ENCODE measurements at regions not wholly inside any gene's neighbourhood (a gene's known extent, or its start where the extent isn't known, plus 50 kb on each side); places are given as distances from the start of the nearest gene placed in this dataset.

DNA sequence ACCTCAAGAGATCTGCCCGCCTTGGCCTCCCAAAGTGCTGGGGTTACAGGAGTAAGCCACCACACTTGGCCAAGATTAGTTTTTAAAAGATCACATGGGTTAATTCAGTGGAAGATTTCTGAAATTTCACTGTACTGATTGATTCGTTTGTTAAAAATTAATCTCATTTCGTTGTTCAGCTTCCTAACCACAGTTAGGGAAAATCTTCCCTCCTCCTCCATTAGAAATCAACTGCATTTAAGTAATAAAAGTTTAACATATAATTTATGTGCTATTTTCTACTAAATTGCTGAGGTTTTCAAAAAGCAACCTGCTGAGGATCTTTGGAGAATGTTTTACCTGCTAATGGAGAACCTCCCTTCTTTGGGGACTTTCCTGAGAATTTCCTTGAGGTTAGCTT, 522.4 kb downstream of the GATA3 start:
- no peak for DNase-seq

DNA sequence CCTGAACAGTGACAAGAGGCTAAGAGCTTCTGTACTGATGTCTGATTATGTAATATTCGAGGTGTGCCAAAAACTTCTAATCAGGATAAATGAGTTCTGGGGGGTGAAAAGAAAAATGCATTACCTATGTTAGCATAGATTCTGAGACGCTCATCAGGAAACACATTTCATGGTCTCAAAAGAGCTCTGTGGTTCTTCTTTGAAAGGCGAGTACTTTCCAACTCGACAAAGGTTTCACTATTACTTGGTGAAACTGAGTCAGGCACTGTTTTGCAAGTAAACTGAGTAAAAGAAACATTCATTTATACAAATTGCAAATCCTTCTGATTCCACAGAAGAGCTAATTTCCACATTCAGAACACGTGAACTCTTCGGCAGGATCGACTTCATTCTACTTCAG, 523.2 kb downstream of the GATA3 start:
- no peak for DNase-seq

DNA sequence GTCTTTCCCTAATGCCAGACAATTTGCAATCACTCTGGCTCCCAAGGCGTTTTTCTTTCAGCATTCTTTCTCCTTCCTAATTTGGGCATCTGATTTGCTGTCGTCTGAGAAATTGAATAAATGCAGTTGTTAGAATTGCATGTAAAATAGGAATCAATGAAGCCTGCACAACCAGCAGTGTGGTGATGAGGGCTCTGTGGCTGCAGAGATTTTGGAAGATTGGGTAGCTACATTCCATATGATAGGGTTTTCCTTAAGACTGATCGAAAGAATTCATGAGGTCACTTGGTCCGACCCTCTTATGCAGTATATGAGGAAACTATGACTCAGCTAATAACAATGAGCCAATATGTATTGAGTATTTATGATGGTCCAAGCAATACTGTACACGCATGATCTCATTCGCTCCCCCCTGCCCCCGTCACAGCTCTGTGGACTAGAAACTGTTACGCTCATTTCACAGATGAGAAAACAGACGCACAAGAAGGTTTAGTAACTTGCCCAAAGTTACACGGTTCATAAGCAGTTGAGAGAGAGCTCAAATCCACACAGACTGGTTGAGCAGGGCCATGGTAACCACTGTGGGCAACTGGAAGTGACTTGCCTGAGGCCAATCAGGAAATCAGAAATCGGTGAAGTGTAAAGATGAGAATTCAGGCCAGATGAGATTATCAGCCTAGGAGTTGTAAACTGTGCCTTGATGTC, 527.2 kb downstream of the GATA3 start:
- DNase-seq = no peak

DNA sequence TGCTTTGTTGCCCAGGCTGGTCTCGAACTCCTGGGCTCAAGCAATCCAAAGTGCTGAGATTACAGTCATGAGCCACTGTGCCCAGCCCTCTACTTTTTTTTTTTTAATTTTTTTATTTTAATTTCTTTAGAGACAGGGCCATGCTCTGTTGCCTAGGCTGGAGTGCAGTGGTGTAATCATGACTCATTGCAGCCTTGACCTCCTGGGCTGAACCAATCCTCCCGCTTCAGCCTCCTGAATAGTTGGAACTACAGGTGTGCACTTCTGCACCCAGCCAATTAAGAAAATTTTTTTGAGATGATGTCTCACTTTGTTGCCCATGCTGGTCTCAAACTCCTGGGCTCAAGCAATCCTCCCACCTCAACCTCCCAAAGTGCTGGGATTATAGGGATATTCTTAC, 528.6 kb downstream of the GATA3 start:
- DNase-seq = no peak

DNA sequence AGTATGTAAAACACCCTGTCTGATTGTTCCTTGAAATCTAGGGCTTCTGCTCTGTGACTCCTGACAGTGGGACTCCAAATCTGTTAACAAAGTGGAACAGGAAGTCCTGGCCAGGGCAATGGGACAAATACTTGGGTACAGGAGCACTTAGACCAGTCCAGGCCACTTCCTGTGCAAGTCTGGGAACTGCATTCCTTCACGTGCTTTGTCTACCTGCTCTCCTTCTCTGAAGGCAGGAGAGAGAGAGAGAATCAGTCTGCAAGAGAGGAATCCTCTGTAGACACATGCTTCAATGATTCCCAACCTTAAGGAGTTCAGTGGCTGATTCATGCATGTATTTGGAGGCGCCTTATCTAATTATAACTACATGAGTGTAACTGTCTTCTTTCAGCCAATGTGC, 530.2 kb downstream of the GATA3 start:
- DNase-seq = no peak

DNA sequence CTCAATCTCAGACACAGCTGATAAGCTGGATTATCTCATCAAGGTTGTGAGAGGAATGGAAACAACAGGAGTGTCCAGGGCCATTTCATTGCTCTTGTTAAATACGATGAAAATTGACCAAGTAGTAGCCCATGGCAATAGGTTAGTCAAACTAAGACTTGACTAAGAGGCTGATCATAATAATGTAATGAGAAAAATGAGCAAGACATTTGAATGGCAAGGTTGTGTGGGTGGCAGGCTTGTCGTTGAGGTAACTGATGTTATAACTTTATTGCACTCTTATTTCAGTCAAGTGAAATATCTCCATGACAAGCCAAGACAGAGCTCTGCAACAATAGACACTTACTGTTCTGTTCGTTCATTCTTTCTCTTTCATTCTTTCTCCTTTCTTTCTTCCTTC, 532.0 kb downstream of the GATA3 start:
- DNase-seq = no peak

DNA sequence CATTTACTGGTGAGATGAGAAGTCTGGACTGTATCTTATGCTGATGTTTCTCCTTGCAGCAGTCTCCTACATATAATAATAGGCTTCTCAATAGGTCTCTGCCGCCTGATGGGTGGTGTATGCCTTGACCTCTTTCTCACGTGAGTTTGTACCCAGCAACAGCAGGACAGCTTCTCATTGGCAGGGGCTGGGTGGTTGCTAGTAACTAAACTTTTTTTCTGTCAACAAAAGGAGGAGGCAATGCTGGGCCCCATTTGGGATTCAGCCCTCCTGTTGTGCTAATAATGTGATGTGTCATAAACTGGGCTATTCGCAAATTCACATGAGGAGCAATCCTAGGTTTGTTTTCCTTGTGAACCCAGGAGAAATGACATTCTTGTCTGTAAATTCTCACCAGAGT, 533.6 kb downstream of the GATA3 start:
- DNase-seq = no peak

DNA sequence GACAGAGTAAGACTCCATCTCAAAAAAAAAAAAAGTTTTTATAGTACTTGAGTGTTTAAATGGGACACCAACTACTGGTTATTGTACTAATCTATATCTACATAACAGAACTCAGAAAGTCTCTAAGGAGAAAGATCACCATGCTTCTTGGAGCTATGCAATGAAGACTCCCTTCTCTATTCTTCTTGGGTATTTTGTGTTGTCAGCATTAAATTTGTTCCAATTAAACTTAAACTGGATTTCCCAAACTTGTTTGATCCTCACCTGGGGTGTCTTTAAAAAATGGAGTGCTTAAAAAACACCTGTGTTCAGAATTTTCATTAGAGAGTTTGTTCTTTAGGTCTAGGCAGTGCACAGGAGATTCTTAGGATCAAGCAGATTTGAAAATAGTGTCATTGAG, 536.0 kb downstream of the GATA3 start:
- DNase-seq = no peak

DNA sequence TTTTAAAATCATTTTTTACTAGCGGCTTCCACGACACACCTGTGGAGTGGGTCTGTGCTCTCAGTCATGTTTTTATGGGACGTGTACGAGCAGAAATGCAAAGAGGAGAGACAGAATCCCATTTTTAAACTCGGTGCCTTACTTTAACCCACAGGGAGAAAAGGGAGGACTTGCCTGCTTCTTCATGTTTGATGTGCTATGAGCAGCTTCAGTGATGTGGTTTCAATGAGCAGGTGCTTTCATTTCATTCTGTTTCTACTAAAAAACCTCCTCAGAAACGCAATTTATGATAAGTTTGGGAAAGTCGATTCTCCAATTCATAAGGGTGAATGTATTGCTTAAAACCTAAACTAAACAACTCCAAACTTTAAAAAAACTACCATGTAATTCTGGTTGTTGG, 537.2 kb downstream of the GATA3 start:
- DNase-seq = no peak

DNA sequence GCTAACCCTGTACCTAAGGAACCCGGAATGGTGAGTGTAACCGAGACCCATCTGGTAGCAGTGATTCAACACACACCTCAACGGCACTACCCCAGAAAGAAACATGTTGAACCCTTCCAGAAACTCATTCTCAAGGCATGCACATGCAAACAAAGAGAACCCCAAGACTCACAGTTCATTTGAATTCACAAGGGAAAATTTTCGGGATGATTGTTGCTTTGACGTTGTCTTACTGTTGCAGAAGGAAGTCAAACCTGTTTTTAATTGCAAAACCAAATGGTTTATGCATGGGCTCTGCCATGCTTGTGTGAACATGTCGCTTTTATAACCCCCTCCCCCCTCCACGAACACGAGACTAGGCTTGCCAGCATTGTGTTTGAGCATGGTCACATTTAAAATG, 539.7 kb downstream of the GATA3 start:
- no peak for DNase-seq

DNA sequence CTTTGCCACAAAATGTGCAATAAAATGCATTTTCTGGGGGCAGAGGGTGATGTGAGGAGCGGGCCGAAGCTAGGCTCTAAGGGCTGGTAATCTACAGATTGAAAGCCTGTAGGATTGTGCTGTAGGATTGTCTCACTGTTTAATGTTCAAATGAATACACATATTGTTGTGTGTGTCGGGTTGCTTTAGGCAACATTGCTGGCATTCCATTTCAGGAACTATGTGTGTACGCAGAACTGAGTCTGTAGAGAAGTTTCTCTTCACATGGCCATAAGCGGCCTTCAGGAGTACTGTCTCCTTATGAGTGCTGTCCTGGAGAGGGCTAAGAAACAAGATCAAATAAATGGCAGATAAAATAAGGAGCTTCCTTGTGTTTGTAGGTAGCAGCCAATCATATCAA, 540.2 kb downstream of the GATA3 start:
- DNase-seq = no peak

DNA sequence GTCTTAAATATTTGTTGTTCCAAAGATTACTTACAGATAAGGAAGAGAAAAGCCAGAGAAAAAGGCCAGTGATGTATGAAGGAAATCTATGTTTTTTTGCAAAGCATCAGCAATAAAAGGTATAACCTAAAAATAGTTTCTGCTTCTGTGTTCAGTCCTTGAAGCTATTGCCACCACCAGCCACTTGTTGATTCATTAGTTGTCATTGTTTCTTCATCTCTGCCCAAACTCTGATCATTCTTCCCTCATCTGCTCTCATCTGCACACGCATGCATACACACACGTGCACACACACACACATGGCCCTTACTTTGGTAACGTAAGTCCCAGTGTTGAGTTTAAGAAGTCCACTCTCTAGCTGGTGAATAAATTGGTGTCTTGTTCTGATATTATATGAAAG, 540.7 kb downstream of the GATA3 start:
- DNase-seq = no peak

DNA sequence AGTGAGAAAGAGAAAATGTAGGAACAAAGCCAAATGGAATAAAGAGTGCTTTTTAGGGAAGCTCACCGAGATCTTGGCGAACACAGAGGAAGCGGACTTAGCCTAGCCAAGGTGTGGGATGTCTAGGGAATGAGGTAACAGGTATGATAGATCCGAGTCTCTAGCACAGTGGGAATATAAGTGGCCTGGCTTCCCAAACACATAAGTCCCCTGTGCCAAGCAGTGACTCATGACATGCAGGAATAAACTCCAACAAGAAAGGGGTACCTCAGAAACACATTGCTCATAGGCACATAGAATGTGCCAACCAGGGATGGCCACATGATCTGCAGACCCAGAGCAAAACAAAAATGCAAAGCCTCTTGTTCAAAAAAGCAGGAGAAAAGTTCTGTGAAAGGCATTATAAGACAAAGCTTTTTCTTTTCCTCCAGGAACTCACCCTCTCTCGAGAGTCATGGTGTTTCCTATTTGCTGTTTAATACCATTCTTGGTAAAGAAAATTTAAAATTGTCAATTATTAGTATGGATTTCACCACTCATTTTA, 542.5 kb downstream of the GATA3 start:
- DNase-seq = no peak

DNA sequence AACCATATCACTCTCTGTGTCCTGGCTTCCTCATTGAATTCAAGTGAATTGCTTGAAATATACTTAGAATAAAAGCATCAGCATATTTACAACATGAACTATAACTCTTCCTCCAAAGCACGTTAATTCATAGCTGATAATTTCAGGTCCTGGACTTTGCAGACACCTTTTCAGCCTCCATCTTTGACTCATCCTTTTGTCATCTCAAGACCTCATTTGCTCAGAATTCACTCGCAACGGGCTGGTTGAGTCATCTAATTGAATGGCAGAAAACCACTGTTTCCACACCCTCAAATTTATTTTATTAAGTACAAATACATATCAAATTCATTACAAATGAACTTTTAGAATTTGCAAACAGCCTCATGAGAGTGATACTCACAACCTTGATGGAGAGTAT, 545.7 kb downstream of the GATA3 start:
- no peak for DNase-seq

DNA sequence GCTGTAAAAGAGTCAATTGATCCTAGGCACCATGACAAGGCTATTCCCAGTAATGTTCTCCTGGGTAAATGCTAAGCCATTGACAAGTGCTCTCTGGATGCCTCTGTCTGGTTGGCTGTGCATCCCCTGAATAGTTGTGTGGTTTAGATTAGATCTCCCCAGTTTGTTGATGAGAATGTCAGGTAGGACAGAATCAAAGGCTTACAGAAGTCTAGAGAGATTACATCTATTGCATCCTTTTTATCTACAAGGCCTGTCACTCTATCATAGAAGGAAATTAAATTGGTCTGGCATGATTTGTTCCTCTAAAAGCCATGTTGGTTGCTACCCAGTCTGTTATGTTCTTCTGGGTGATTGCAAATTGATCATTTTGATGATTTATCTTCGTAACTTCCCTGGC, 548.3 kb downstream of the GATA3 start:
- DNase-seq = no peak

DNA sequence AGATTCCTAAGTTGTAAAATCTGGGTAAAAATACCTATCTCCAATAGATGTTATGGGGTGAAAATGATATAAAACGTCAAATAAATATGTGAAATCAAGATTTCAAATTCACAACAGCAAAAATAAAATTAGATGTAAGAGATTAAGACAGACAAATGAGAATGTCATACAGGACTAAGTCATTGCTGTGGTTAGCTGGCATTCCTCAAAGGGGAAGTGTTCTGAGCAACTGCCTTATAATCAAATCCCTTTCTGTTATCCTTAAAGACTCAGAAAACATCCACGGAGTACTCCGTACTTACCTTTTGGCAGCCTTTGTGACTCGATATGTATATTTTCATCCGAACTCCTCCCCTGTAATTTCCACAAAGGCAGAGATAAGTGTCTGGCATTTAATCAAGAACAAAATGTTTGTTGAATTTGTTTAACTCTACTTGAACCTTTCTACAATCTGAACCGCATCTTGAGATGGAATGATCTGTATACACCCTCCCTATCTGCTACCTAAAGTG, 559.6 kb downstream of the GATA3 start:
- no peak for DNase-seq

DNA sequence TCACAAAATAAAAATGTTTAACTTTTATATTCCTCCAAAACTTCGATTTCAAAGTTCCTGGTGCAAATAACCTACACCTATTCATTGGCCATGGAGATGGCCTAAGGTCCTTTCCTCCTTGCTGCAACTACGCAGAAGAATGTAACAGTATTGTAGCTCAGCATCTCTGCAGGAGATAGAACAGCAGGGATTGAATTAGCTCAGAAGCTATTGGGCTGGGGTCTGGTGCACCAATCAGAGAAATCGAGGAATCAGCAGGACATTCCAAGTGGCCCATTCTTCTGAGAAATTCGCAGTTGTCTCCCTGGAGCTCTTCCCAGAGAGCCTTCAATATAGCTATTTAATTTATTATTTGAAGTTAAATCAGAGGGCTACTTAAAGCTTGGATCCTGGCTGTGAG, 560.6 kb downstream of the GATA3 start:
- DNase-seq = no peak

DNA sequence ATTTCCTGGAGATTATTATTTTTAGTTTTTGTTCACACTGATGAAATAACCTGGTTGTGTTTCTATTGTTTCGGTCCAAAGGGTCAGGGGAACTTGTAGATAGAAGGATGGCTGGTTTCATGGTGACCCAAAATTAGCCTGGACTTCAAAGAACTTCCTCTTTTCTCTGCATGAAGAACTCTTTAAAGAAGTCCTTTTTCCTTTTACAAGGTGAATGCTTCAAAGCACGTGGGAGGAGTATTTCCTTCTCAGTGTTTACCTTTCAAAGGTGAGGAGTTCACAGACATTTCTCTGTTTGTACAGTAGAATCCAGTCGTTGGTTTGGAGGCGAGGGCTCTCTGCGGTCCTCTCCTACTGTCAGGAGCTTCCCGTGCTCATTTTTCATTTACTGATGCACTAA, 561.7 kb downstream of the GATA3 start:
- DNase-seq = no peak

DNA sequence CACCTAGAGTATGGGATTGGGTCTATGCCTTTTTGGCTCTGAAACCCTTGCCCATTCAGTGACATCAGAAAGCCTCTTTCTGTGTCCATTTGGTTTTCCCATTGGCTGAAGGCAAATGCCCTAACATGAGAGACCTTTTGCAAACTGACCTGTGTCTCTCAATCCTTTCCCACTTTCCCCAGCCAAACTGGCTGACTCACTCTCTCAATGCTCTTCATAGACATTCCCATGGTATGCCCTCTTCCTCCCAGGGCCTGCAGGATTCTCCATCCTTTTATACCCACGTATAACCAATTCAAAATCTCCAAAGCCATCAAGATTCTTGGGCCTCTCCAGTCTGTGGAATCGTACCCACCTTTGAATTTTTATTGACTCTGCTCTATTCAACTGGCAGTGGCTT, 563.3 kb downstream of the GATA3 start:
- DNase-seq = no peak

DNA sequence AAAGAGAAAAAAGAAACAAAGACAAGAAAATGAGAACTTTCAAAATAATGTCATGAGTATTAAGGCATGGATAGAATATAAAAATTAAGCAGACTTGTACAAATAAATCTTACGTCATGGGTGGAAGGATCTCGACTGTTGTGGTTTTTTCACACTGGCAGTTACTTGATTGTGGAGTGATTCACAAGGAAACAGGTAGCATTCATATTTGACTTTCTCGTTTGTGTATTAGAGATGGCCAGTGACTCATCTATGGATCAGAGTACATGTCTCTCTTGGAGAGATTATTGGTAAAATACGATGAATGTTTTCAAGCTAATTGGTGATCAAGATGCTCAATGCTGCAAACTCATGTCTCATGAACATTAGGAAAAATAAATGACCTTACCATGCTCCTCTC, 564.3 kb downstream of the GATA3 start:
- no peak for DNase-seq

DNA sequence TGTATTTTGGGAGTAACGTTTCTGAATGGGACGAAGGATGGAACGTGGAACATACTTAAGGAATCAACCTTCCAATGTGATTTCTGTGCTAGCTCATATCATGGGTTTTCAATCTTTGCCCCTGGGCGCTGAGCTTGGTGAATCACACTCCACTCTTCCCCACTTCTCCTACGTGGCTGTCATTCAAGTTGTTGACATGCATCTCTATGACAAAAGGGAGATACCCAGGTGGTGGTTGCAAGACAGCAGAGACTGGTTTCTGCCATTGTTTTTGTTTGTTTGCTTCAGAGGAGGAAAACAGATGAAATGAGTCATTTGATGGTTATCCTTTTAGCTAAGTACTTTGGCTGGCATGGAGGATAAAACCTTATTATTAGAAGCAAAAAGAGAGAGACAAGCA, 573.9 kb downstream of the GATA3 start:
- no peak for DNase-seq

DNA sequence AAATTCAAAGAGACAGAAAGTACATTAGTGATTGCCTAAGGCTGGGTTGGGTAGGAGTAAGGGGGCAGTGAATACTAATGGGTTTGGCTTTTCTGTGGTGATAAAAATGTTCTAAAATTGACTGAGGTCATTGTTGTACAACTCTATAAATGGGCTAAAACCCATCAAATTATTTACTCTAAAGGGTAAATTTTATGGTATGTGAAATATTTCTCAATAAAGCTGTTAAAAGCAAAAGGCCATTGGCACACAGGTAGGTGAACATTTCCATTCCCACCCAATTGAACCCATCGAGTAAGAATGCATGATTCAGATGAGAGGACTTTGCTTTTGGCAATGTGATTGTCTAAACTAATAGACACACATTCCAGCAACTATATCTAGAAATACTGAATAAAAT, 579.4 kb downstream of the GATA3 start:
- DNase-seq = no peak

DNA sequence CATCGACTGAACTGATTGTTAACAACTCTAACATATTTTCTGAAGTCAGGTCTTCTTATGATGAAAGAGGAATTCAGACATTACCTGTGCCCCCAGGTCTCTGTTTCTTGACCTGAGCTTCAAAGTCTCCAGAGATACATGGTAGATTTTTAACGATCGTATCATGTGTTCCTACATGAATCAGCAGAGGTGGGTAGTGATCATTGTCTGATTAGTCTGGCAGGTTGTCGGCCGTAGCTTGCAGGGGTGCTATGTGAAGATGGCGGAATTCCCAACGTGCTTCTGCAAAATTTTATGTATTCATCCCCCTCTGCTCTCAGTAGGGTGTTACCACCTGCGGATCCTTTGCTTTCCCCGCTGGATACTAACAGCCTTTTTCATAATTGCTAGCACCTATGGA, 581.9 kb downstream of the GATA3 start:
- DNase-seq = no peak

DNA sequence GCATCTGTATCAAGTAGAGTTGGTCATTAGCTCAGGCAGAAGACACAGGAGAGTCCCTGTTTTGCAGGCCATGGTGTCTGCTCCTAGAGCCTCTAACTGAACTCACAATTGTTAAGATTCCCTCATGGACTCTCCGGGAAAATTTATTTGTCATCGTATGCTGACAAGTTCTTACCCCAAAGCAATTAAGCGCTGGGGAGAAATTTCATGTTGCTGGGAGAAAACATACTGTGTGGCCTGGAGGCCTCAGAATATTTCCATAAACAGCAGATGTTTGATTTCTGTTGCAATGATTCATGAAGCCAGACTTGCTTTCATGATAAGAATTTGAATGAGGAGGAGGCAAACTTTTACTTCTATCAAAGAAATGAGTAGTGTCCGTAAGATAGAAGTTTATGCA, 583.2 kb downstream of the GATA3 start:
- no peak for DNase-seq

DNA sequence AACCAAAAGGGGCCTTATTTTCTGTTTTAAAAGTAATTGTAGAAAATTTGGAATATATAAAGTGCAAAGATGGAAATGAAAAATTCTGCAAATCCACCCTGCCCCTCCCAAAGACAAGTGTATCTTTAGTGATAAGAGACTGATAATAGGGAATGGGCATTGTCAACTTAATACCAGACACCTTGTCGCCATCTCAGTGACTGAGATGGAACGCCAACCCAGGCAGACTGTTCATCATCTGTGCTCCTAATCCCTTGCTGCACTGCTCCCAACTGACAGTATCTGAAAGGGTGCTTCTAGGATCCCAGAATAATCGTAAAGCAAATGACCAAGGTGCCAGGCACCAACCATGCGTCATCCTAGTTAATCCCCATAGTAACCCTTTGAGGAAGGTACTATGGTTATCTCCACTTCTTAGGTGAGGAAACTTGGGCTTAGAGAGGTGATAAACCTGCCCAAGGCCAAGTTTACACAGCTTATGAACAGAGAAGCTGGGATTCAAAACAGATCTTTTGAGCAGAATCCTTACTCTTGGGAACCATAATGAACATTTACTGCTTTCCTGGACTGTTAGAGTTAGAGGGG, 583.7 kb downstream of the GATA3 start:
- DNase-seq = no peak
